Erythroblast (primary cell): ENCODE measurements at regions not wholly inside any gene's neighbourhood (a gene's known extent, or its start where the extent isn't known, plus 50 kb on each side); places are given as distances from the start of the nearest gene placed in this dataset.
"Not testable (repeated sequence)": the region's sequence is repeated elsewhere in the genome, so short reads cannot be mapped to it uniquely, and the experiment has no call there.

ENCODE experiments used
- GATA1 ChIP-seq: IDR thresholded peaks from 2 replicates; pipeline ENCODE4 v1.6.1; 2011; ENCODE audit warnings: low read depth, mild to moderate bottlenecking, control low read depth, low read length, moderate library complexity
- POLR2A ChIP-seq: IDR thresholded peaks from 2 replicates; pipeline ENCODE4 v1.6.1; 2011; ENCODE audit warnings: mild to moderate bottlenecking, low read length

DNA sequence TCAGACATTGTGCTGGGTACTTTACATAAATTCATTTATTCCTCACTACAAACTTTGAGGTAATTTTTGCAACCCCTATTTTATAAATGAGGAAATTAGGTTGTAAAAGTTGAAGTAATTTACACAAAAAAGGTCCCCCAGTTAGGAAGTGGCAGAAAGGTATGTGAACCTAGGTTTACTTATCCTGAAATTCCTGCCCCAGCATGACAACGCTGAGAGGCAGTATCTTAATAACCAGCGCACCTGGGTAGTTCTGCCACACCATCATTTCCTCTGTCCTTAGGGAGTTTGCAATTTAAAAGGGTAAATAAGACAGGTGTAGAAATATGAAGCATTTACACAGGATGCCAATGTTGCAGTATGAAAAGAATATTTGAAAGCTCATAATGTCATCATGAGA, 102.9 kb upstream of the NBPF8 start:
- not testable (repeated sequence) for TF ChIP-seq POLR2A, GATA1
